ENCODE measurements at regions not wholly inside any gene's neighbourhood (a gene's known extent, or its start where the extent isn't known, plus 50 kb on each side); places are given as distances from the start of the nearest gene placed in this dataset.
"Not testable (repeated sequence)": the region's sequence is repeated elsewhere in the genome, so short reads cannot be mapped to it uniquely, and the experiment has no call there.

DNA sequence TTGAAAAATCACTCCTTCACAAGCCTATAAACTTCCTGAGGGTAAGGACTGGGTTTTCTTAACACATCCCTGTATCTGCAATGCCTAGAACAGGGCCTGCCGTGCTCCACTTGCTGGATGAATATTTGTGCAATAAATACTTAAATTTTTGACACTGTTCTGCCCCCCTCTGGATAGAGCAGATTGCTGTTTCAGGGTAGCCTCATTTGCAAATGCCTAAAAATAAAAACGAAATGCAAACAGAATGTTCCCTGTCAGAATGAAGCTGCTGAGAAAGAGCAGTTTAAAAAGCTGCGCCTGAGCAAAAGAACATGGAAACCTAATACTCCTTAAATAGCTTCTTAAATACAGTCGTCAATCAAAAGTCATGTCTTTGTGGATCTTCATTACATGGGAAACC is 385.3 kb downstream of the PRELID2 start:
- no peaks in the 10 kb centered on the region for H4K20me1 ChIP-seq (ENCODE audit: insufficient read depth, low read length)
- 7% methylated on average over 4 of the region's 4 CpGs for WGBS (ENCODE audit: low lambda C conversion rate)
- no TSS peak for BruUV-seq (replicated peaks)

DNA sequence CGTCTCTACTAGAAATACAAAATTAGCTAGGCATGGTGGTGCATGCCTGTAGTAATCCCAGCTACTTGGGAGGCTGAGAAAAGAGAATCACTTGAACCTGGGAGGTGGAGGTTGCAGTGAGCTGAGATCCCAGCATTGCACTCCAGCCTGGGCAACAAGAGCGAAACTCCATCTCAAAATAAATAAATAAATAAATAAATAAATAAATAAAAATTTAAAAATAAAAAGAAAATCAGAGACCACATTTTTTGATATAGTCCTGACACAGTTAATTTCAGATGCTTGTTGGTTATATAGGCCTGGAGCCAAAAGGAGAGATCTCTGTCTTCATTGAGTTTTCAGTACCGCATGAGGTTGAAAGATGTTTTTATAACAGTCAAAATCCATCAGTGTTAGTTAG is 388.3 kb downstream of the PRELID2 start:
- H3K9me3 ChIP-seq (ENCODE audit: low read length); H3K27ac ChIP-seq (ENCODE audit: extremely low read length, insufficient read depth, low read length); H4K20me1 ChIP-seq (ENCODE audit: insufficient read depth, low read length); CTCF ChIA-PET (ENCODE audit: low intra/inter-chr PET ratio, low total read pairs); H3K36me3 ChIP-seq (replicated peaks in 1 of 2; ENCODE audit: control insufficient read depth in 1 of 2, insufficient read depth in 2 of 2, low read length in 2 of 2); H3K4me3 ChIP-seq (replicated peaks in 1 of 3; ENCODE audit: insufficient read depth in 1 of 3, low read depth in 2 of 3, low read length in 3 of 3); H3K27me3 ChIP-seq (ENCODE audit: control insufficient read depth in 1 of 2, insufficient read depth in 2 of 2, low read length in 2 of 2); H3K79me2 ChIP-seq (ENCODE audit: insufficient read depth, low read length); BruUV-seq (replicated peaks); H3K9ac ChIP-seq (ENCODE audit: insufficient read depth, low read depth, low read length); DNase-seq (ENCODE audit: low spot score); in situ Hi-C loops (cut with HindIII; ENCODE audit: extremely low pct_ligation_motif_present, low pct_unique_long_range_greater_than_20kb); H3K4me2 ChIP-seq (ENCODE audit: low read depth, low read length); H2AFZ ChIP-seq (ENCODE audit: low read length); H3K4me1 ChIP-seq (ENCODE audit: insufficient read depth, low read length); POLR2A ChIA-PET; ATAC-seq; intact Hi-C loops (cut with micrococcal nuclease; ENCODE audit: unreplicated experiment); FAIRE-seq: not testable (repeated sequence)
- 45% methylated on average over 3 of the region's 3 CpGs for WGBS (ENCODE audit: low lambda C conversion rate)

More for the DNA sequence above, 385.3 kb downstream of the PRELID2 start:
- Histone ChIP-seq H3K4me2 (ENCODE audit: low read depth, low read length) (no peak overlapping the region), H3K27me3 (ENCODE audit: control insufficient read depth in 1 of 2, insufficient read depth in 2 of 2, low read length in 2 of 2) (no peaks in the 10 kb centered on the region), H3K27ac (ENCODE audit: extremely low read length, insufficient read depth, low read length) (no peak overlapping the region), H3K4me1 (ENCODE audit: insufficient read depth, low read length) (no peaks in the 10 kb centered on the region), H3K9me3 (ENCODE audit: low read length) (no peaks in the 10 kb centered on the region), H3K9ac (ENCODE audit: insufficient read depth, low read depth, low read length) (no peak overlapping the region), H3K79me2 (ENCODE audit: insufficient read depth, low read length) (no peaks in the 10 kb centered on the region), H3K36me3 (replicated peaks in 1 of 2; ENCODE audit: control insufficient read depth in 1 of 2, insufficient read depth in 2 of 2, low read length in 2 of 2) (no peaks in the 10 kb centered on the region), H3K4me3 (replicated peaks in 1 of 3; ENCODE audit: insufficient read depth in 1 of 3, low read depth in 2 of 3, low read length in 3 of 3) (no peak overlapping the region), H2AFZ (ENCODE audit: low read length) (no peak overlapping the region)
- intact Hi-C loops (cut with micrococcal nuclease; ENCODE audit: unreplicated experiment) (no loop called here), in situ Hi-C loops (cut with HindIII; ENCODE audit: extremely low pct_ligation_motif_present, low pct_unique_long_range_greater_than_20kb) (no loop called here)
- ATAC-seq = no peak
- ChIA-PET POLR2A (no interaction called here), CTCF (ENCODE audit: low intra/inter-chr PET ratio, low total read pairs) (no interaction called here)
- FAIRE-seq = no peak
- TF ChIP-seq ZFAT (CRISPR knock-in tag; conservative IDR thresholded peaks at IDR 0.05) (no peak), ZNF382 (CRISPR knock-in tag; IDR thresholded peaks at IDR 0.05; ENCODE audit: borderline replicate concordance) (no peak), ZNF33A (CRISPR knock-in tag; IDR thresholded peaks at IDR 0.05; ENCODE audit: borderline replicate concordance) (no peak), ZSCAN12 (CRISPR knock-in tag; IDR thresholded peaks at IDR 0.05) (no peak), HOXA7 (CRISPR knock-in tag; IDR thresholded peaks at IDR 0.05) (no peak), SRSF1 (optimal IDR thresholded peaks at IDR 0.05; ENCODE audit: low read depth, low read length) (no peak), TARDBP (CRISPR knock-in tag; IDR thresholded peaks at IDR 0.05) (no peak), ZNF720 (CRISPR knock-in tag; IDR thresholded peaks at IDR 0.05) (no peak), NFATC3 (CRISPR knock-in tag; IDR thresholded peaks at IDR 0.05) (no peak), ZNF124 (CRISPR knock-in tag; IDR thresholded peaks at IDR 0.05) (no peak)
- TF ChIP-seq, protein P1, sequence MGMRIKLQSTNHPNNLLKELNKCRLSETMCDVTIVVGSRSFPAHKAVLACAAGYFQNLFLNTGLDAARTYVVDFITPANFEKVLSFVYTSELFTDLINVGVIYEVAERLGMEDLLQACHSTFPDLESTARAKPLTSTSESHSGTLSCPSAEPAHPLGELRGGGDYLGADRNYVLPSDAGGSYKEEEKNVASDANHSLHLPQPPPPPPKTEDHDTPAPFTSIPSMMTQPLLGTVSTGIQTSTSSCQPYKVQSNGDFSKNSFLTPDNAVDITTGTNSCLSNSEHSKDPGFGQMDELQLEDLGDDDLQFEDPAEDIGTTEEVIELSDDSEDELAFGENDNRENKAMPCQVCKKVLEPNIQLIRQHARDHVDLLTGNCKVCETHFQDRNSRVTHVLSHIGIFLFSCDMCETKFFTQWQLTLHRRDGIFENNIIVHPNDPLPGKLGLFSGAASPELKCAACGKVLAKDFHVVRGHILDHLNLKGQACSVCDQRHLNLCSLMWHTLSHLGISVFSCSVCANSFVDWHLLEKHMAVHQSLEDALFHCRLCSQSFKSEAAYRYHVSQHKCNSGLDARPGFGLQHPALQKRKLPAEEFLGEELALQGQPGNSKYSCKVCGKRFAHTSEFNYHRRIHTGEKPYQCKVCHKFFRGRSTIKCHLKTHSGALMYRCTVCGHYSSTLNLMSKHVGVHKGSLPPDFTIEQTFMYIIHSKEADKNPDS (CRISPR knock-in tag; IDR thresholded peaks at IDR 0.05) = no peak
- TF ChIP-seq, protein P2, sequence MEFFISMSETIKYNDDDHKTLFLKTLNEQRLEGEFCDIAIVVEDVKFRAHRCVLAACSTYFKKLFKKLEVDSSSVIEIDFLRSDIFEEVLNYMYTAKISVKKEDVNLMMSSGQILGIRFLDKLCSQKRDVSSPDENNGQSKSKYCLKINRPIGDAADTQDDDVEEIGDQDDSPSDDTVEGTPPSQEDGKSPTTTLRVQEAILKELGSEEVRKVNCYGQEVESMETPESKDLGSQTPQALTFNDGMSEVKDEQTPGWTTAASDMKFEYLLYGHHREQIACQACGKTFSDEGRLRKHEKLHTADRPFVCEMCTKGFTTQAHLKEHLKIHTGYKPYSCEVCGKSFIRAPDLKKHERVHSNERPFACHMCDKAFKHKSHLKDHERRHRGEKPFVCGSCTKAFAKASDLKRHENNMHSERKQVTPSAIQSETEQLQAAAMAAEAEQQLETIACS (CRISPR knock-in tag; IDR thresholded peaks at IDR 0.05) = no peak
- TF ChIP-seq, protein P3, sequence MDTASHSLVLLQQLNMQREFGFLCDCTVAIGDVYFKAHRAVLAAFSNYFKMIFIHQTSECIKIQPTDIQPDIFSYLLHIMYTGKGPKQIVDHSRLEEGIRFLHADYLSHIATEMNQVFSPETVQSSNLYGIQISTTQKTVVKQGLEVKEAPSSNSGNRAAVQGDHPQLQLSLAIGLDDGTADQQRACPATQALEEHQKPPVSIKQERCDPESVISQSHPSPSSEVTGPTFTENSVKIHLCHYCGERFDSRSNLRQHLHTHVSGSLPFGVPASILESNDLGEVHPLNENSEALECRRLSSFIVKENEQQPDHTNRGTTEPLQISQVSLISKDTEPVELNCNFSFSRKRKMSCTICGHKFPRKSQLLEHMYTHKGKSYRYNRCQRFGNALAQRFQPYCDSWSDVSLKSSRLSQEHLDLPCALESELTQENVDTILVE (CRISPR knock-in tag; IDR thresholded peaks at IDR 0.05) = no peak
- TF ChIP-seq, protein P4, sequence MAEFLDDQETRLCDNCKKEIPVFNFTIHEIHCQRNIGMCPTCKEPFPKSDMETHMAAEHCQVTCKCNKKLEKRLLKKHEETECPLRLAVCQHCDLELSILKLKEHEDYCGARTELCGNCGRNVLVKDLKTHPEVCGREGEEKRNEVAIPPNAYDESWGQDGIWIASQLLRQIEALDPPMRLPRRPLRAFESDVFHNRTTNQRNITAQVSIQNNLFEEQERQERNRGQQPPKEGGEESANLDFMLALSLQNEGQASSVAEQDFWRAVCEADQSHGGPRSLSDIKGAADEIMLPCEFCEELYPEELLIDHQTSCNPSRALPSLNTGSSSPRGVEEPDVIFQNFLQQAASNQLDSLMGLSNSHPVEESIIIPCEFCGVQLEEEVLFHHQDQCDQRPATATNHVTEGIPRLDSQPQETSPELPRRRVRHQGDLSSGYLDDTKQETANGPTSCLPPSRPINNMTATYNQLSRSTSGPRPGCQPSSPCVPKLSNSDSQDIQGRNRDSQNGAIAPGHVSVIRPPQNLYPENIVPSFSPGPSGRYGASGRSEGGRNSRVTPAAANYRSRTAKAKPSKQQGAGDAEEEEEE (CRISPR knock-in tag; IDR thresholded peaks at IDR 0.05; ENCODE audit: borderline replicate concordance) = no peak
- DNase-seq (ENCODE audit: low spot score) = no peak

Measured in HepG2 (cell line).